Islet precursor cell (in vitro differentiated cells): ENCODE measurements at regions not wholly inside any gene's neighbourhood (a gene's known extent, or its start where the extent isn't known, plus 50 kb on each side); places are given as distances from the start of the nearest gene placed in this dataset.

Experiments used
- DNase-seq: peaks from one replicate; pipeline ENCODE4 v3.0.0-alpha.2; 2018

GRCh38 chr10:130751106-130751840, 560.2 kb downstream of the TCERG1L start:
- DNase-seq: peak; percentile 2

- DNase-seq: peak; percentile 37
Measured at GRCh38 chr10:130751851-130752250, 559.7 kb downstream of the TCERG1L start.

- DNase-seq: peak; percentile 17
Measured at GRCh38 chr10:130756651-130757050, 554.9 kb downstream of the TCERG1L start.

- DNase-seq: peak; percentile 24
Measured at GRCh38 chr10:130757271-130757670, 554.2 kb downstream of the TCERG1L start.

GRCh38 chr10:130757821-130758489, 553.6 kb downstream of the TCERG1L start:
- peak; percentile 43 for DNase-seq

GRCh38 chr10:130758529-130758928, 553.0 kb downstream of the TCERG1L start:
- no peak for DNase-seq

GRCh38 chr10:130761032-130761575, 550.4 kb downstream of the TCERG1L start:
- DNase-seq: no peak

GRCh38 chr10:130761788-130762301, 549.7 kb downstream of the TCERG1L start:
- DNase-seq: peak; percentile 16

- DNase-seq: peak; percentile 22
Measured at GRCh38 chr10:130762491-130762890, 549.0 kb downstream of the TCERG1L start.

GRCh38 chr10:130763071-130763470, 548.5 kb downstream of the TCERG1L start:
- no peak for DNase-seq

- DNase-seq: peak; percentile 24
Measured at GRCh38 chr10:130763491-130763890, 548.0 kb downstream of the TCERG1L start.

- DNase-seq: peak; percentile 11
Measured at GRCh38 chr10:130764651-130765050, 546.9 kb downstream of the TCERG1L start.

- peak; percentile 22 for DNase-seq
Measured at GRCh38 chr10:130766071-130766470, 545.5 kb downstream of the TCERG1L start.

- DNase-seq: peak; percentile 31
Measured at GRCh38 chr10:130767116-130767730, 544.3 kb downstream of the TCERG1L start.

GRCh38 chr10:130769146-130770017, 542.1 kb downstream of the TCERG1L start:
- DNase-seq: peak; percentile 21

GRCh38 chr10:130770018-130770630, 541.4 kb downstream of the TCERG1L start:
- peak; percentile 40 for DNase-seq

GRCh38 chr10:130771491-130771946, 540.0 kb downstream of the TCERG1L start:
- DNase-seq: peak; percentile 37

GRCh38 chr10:130772056-130772455, 539.5 kb downstream of the TCERG1L start:
- no peak for DNase-seq

GRCh38 chr10:130772676-130773075, 538.8 kb downstream of the TCERG1L start:
- no peak for DNase-seq

GRCh38 chr10:130773941-130774340, 537.6 kb downstream of the TCERG1L start:
- DNase-seq: peak; percentile 9

GRCh38 chr10:130774871-130775270, 536.6 kb downstream of the TCERG1L start:
- DNase-seq: no peak

- no peak for DNase-seq
Measured at GRCh38 chr10:130775311-130775710, 536.2 kb downstream of the TCERG1L start.
